ENCODE measurements at regions not wholly inside any gene's neighbourhood (a gene's known extent, or its start where the extent isn't known, plus 50 kb on each side); places are given as distances from the start of the nearest gene placed in this dataset.

GRCh38 chr1:115577513-115577912, 64.3 kb upstream of the VANGL1 start:
- no peak for DNase-seq

GRCh38 chr1:115575661-115576060, 66.1 kb upstream of the VANGL1 start:
- DNase-seq: no peak

- no peak for DNase-seq
Measured at GRCh38 chr1:115572710-115573109, 69.1 kb upstream of the VANGL1 start.

DNA sequence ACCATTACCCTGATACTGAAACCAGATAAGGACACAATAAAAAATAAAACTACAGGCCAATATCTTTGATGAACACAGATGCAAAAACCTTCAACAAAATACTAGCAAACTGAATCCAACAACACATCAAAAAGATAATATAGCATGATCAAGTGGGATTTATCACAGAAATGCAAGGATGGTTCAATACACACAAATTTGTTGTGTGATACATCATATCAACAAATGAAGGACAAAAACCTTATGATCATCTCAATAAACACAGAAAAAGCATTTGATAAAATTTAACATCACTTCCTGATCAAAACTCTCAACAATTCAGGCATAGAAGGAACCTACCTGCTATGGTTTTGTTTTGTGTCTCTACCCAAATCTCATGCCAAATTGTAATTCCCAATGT, 74.3 kb upstream of the VANGL1 start:
- DNase-seq: no peak

DNA sequence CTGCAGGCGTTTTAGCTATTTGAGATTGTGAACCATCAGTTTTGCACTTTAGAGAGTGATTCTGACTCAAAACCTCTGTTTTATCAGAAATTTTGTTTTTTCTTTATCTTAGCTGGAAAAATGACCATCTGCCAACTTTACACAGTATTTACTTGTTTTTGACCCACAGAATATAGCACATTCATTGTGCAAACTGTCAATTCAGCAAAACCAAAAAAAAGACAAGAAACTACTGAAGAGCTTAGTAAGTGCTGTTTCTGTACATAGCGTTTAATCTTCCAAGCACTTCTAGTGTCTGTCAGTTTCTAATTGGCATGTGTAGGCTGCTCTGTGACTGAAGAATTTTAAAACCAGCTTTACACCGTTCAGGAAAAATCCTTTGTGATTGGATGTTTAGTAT, 76.0 kb upstream of the VANGL1 start:
- no peak for DNase-seq

- DNase-seq: no peak
Measured at GRCh38 chr1:115565353-115565752, 76.4 kb upstream of the VANGL1 start.

DNA sequence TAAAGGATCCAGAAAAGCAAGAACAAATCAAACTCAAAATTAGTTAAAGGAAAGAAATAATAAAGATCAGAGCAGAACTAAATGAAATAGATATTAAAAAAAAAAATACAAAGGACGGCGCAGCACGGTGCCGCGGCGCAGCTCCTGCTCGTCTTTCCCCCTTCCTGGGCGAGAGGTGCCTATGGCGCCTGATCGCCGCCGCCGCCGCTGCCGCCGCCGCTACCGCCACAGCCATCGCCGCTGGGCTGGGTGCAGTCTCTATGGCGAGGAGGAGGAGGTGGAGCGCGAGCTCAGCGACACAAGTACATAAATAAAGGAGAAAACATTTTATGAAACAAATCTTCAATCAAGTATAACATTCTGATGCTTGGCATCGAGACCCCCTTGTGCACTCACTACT, 77.6 kb upstream of the VANGL1 start:
- no peak for DNase-seq

DNA sequence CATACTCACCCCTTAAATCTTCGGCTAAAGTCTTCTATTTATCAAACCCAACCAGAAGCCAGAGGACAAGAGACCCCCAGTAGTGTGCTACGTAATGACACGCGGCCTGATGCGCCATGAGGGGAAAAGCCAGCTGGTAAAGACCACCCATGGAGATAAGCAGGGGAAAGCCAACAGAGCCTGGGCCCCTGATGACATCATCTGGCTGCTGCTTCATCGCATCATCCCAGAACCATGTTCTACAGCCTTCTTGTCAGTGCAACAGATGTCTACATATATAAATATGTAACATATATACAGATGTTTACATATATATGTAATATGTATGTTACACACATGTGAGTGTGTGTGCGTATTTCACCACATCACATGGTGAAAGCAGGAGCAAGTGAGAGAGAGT, 81.7 kb upstream of the VANGL1 start:
- no peak for DNase-seq

- DNase-seq: no peak
Measured at GRCh38 chr1:115558275-115558674, 83.5 kb upstream of the VANGL1 start.

DNA sequence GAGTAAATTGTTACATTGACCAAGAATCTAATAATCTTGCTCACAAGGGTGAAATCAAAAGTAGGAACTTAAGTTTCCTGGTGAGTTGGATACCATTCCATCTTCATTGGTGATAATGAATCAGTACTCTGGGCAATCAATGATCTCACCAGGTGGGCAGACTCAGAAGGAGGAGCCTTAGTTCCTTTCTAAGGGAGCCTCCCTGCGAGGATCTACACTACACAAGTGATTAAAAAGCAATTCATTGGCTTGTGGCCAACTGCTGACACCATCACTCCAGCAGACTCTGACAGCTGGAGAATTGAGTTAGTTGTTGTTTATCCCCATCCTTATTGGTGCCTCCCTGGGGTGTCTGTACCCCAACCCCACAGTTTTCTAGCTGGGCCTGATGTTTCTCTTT, 84.1 kb upstream of the VANGL1 start:
- DNase-seq: no peak

DNA sequence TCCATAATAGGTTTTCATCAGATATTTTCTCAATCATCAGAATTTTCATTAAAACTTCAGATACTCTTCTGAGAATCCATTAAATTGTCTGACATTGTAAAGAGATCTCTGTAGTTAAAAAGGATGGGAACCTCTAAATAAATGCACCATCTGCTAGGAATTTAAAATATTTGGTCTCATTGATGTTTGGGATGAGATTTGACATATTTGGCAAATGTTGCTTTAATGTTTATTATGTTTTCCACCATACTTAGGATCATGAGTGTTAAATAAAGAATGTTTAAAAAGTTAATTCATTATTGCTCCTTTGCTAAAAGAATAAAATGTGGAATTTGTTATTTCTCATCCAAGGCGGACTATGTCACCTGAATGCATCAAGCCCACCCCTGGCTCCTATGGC, 85.5 kb upstream of the VANGL1 start:
- no peak for DNase-seq

GRCh38 chr1:115555446-115555845, 86.3 kb upstream of the VANGL1 start:
- DNase-seq: no peak

DNA sequence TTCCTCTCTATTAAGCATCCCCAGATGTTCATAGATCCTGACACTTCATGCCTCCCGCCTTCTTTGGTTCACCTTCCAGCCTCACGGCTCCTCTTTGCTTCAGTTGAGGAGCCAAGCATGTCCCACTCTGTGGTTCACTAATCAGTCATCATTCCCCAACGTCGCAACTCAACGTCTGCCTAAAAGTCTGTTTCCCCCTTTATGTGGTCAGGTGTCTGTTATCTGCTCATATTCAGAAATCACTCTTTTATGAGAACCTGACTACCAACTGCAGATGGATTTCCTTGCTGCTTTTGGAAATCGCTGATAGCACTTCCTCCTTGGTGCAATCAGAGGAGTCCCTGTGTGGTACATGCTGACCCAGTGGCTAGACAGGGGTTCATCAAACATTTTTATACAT, 94.1 kb upstream of the VANGL1 start:
- DNase-seq: no peak

- DNase-seq: no peak
Measured at GRCh38 chr1:115546846-115547245, 94.9 kb upstream of the VANGL1 start.

DNA sequence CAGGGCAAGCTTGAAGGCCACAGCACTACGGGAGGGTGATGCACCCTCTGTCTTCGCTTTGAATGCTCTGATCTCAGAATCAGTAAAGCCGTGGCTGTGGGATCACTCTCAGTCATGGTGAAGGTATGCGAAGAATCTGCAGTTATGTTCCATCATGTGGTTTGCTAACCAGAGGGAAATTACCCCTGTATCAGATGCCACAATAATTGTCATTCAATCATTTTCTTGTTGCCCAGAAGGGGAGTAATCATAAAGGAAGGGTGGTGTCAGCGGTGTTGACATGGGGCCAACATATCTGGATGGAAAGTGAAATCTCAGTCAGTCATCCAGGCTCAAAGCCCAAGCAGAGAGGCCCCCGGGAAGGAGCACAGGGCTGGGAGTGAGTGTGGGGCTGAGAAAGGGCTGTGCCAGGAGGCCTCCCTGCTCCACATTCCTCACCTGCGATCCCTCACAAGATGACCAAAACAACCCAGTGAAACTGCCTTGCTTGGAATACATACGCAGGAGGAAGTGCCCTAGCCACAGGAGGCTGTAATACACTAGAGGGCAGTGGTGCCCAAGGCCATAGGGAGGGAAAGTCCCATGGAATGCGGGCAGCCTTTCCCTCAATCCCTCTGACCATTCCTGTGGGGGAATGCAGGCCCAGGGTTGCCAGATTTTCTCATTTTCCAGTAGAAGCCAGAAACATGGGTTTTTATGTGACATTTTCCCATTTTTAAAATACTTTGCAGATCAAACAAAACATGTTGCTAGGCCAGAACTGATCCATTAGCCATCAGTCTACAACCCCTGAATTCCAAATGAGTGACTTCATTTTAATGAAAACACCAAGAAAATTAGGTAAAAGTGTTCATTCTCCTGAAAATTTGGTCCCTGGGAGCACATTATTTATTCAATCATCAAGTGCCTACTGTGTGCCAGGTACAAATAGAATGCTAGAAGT, 95.7 kb upstream of the VANGL1 start:
- no peak for DNase-seq

DNA sequence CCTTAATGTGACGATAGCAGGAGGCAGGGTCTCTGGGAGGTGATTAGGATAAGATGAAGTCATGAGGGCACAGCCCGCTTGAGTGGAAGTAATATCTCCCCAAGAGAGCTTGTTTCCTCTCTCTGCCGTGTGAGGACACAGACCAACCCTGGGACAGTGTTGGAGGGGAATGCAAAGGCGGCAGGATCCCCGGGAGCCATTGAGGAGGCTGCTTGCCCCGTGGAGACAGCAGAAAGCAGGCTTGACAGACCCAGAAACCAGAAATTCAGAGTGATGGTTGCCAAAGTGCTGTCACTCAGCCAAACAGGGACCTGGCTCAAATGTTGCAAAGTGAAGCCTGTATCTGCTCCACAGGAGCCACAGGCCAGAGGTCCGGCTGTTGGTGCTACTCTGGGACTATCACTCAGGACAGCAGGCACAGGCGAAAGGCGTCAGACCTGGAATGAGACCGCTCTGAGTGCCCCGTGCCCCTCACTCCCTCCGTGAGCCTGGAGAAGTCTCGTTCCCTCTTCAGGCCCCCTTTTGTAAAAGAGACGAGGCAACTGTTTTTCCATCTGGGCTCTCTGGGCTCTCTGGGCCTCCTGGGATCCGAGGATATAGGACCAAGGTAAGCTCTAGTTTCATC, 96.6 kb upstream of the VANGL1 start:
- no peak for DNase-seq

- no peak for DNase-seq
Measured at GRCh38 chr1:115544131-115544530, 97.6 kb upstream of the VANGL1 start.

- no peak for DNase-seq
Measured at GRCh38 chr1:115543247-115543646, 98.5 kb upstream of the VANGL1 start.

- no peak for DNase-seq
Measured at GRCh38 chr1:115539736-115540135, 102.0 kb upstream of the VANGL1 start.

- DNase-seq: no peak
Measured at GRCh38 chr1:115539061-115539460, 102.7 kb upstream of the VANGL1 start.

- DNase-seq: no peak
Measured at GRCh38 chr1:115538579-115538978, 103.2 kb upstream of the VANGL1 start.

GRCh38 chr1:115537415-115537814, 104.4 kb upstream of the VANGL1 start:
- no peak for DNase-seq

DNA sequence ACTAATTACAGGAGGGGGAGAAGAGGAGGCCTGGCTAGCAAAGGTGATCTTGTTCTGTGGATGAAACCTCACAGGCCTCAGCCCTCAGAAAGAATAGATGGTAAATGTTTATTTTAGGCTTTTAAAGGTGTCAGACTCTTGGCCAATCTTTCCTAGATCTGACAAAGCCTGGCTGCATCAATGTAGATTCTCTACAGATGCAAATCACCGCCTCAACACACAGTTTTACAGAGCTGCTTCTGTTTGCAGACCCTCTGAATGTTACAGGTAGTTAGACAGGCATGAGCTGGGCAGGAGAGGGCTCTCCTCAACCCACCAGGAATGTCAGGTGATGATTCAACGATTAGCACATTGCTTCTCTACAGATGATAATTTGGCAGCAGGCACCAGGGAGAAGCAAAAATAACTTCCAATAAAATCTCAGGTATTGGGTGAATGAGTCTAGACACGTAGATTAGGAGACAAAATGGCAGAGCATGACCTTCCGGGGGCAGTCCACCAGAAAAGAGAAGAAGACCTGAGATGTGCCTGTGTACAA, 105.4 kb upstream of the VANGL1 start:
- no peak for DNase-seq

All from renal pelvis (tissue), 1 donor.